ENCODE measurements at regions not wholly inside any gene's neighbourhood (a gene's known extent, or its start where the extent isn't known, plus 50 kb on each side); places are given as distances from the start of the nearest gene placed in this dataset.

DNA sequence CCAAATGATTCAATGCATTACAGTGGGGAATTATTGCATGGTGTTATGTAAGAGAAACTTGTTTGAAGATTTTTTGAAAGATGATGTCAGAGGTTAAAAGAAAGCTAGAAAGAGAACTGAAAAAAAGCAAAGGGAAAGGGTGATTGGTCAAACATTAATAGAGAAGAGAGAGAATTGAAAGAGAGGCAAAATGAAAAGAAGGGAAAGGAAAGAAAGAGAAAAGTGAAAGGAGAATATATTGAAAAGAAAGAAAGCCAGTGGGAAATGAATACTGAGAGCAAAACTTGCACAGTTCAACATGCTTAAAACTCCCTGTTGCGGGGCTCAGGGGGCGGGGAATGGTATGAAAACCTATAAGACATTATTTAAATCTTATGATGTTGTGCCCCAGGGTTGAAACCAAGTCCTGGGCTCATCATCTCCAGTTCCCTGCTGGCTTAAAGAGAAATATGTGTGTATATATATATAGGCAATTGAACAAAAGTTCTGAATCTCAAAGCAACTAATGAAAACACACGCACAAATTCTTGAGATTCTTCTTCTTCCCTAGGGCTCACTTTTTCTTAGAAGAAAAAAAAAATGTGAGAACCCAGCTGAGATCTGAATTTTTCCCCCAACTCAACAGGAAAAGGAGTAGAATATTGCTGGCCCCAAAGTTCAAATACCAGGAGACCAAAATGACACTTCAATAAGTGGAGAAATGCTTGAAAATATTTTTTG, 2045.9 kb upstream of the CELF4 start:
- H3K4me3 Mint-ChIP-seq, result no peak overlapping the region; the same call in 2 of the 3 replicates
- no peaks in the 10 kb centered on the region for H3K36me3 Mint-ChIP-seq (ENCODE audit: low read depth)
- ATAC-seq (no peak), DNase-seq (ENCODE audit: low spot score) (peak; percentile 55)
- H3K9me3 Mint-ChIP-seq, result no peaks in the 10 kb centered on the region
- Histone ChIP-seq H3K36me3 (ENCODE audit: insufficient read depth) (no peaks in the 10 kb centered on the region), H3F3A (replicated peaks; ENCODE audit: low read depth) (no peaks in the 10 kb centered on the region), H3K27me3 (ENCODE audit: insufficient read depth) (no peaks in the 10 kb centered on the region), H2AFZ (no peak overlapping the region), H3K4me3 (no peak overlapping the region), H3K4me1 (ENCODE audit: insufficient read depth) (peaks cover 51% of the 10 kb centered on the region), H4K20me1 (replicated peaks; ENCODE audit: insufficient read depth) (no peaks in the 10 kb centered on the region), H3K9me2 (ENCODE audit: insufficient read depth) (no peaks in the 10 kb centered on the region), H3K27ac (ENCODE audit: low read depth) (peak overlapping the region; percentile 75), H3K79me2 (replicated peaks; ENCODE audit: insufficient read depth) (no peaks in the 10 kb centered on the region), H3K4me2 (peak overlapping the region; percentile 44)
- H3K27me3 Mint-ChIP-seq (ENCODE audit: insufficient read depth, low read depth, poor library complexity), result peaks cover 6% of the 10 kb centered on the region
- H3K27ac Mint-ChIP-seq, result peak overlapping the region; percentile 33
- H3K4me1 Mint-ChIP-seq, result peaks cover 44% of the 10 kb centered on the region
- TF ChIP-seq EZH2 (IDR thresholded peaks at IDR 0.05; ENCODE audit: low read depth, unreplicated experiment), result no peak
- TF ChIP-seq, protein P1, sequence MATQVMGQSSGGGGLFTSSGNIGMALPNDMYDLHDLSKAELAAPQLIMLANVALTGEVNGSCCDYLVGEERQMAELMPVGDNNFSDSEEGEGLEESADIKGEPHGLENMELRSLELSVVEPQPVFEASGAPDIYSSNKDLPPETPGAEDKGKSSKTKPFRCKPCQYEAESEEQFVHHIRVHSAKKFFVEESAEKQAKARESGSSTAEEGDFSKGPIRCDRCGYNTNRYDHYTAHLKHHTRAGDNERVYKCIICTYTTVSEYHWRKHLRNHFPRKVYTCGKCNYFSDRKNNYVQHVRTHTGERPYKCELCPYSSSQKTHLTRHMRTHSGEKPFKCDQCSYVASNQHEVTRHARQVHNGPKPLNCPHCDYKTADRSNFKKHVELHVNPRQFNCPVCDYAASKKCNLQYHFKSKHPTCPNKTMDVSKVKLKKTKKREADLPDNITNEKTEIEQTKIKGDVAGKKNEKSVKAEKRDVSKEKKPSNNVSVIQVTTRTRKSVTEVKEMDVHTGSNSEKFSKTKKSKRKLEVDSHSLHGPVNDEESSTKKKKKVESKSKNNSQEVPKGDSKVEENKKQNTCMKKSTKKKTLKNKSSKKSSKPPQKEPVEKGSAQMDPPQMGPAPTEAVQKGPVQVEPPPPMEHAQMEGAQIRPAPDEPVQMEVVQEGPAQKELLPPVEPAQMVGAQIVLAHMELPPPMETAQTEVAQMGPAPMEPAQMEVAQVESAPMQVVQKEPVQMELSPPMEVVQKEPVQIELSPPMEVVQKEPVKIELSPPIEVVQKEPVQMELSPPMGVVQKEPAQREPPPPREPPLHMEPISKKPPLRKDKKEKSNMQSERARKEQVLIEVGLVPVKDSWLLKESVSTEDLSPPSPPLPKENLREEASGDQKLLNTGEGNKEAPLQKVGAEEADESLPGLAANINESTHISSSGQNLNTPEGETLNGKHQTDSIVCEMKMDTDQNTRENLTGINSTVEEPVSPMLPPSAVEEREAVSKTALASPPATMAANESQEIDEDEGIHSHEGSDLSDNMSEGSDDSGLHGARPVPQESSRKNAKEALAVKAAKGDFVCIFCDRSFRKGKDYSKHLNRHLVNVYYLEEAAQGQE (IDR thresholded peaks at IDR 0.05; ENCODE audit: unreplicated experiment), result no peak
- TF ChIP-seq, protein P2, sequence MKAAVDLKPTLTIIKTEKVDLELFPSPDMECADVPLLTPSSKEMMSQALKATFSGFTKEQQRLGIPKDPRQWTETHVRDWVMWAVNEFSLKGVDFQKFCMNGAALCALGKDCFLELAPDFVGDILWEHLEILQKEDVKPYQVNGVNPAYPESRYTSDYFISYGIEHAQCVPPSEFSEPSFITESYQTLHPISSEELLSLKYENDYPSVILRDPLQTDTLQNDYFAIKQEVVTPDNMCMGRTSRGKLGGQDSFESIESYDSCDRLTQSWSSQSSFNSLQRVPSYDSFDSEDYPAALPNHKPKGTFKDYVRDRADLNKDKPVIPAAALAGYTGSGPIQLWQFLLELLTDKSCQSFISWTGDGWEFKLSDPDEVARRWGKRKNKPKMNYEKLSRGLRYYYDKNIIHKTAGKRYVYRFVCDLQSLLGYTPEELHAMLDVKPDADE (IDR thresholded peaks at IDR 0.05), result no peak

DNA sequence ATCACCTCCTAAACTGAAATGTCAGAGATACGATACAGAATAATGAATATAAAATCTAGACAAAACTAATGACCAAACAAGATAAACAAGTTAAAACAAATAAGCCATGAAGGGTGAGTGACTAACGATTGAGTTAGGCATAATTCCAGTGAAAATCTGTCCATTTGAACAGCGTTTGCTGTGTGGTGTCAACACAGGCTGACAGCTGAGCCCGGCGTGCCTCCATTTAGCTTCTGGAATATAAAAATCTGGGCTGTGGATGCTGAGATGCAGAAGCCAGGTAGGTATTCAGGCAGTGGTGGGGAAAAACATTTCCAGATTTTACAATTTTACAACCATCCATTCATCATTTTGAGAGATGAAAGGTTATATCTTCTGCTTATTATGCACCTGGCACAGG, 2041.4 kb upstream of the CELF4 start:
- no peak overlapping the region for H2AFZ ChIP-seq
- no peaks in the 10 kb centered on the region for H3K36me3 ChIP-seq (ENCODE audit: insufficient read depth)
- H3K4me1 Mint-ChIP-seq, result peaks cover 40% of the 10 kb centered on the region
- no peaks in the 10 kb centered on the region for H3K9me2 ChIP-seq (ENCODE audit: insufficient read depth)
- DNase-seq (ENCODE audit: low spot score) (no peak), ATAC-seq (no peak)
- peak overlapping the region; percentile 60 for H3K4me2 ChIP-seq
- H3K36me3 Mint-ChIP-seq (ENCODE audit: low read depth), result no peaks in the 10 kb centered on the region
- no peaks in the 10 kb centered on the region for H3K79me2 ChIP-seq (replicated peaks; ENCODE audit: insufficient read depth)
- H3K27me3 ChIP-seq (ENCODE audit: insufficient read depth), result no peaks in the 10 kb centered on the region
- no peaks in the 10 kb centered on the region for H3F3A ChIP-seq (replicated peaks; ENCODE audit: low read depth)
- no peak overlapping the region for H3K4me3 Mint-ChIP-seq
- 0 out of 2 replicates have a peak overlapping the region, but pooled peaks have one; percentile 56 for H3K27ac ChIP-seq (ENCODE audit: low read depth)
- H3K4me1 ChIP-seq (ENCODE audit: insufficient read depth), result peaks cover 54% of the 10 kb centered on the region
- no peak overlapping the region for H3K4me3 ChIP-seq
- no peaks in the 10 kb centered on the region for H3K27me3 Mint-ChIP-seq (ENCODE audit: insufficient read depth, low read depth, poor library complexity)
- H3K27ac Mint-ChIP-seq, result no peak overlapping the region
- H3K9me3 Mint-ChIP-seq, result no peaks in the 10 kb centered on the region
- no peaks in the 10 kb centered on the region for H4K20me1 ChIP-seq (replicated peaks; ENCODE audit: insufficient read depth)
- TF ChIP-seq STAT1 (IDR thresholded peaks at IDR 0.05; ENCODE audit: unreplicated experiment) (no peak), JUNB (IDR thresholded peaks at IDR 0.05; ENCODE audit: unreplicated experiment) (no peak), ZNF114 (CRISPR knock-in tag; IDR thresholded peaks at IDR 0.05) (no peak), ZNF331 (CRISPR knock-in tag; IDR thresholded peaks at IDR 0.05; ENCODE audit: low read depth) (no peak), POLR2AphosphoS5 (IDR thresholded peaks at IDR 0.05; ENCODE audit: low read depth) (no peak), NANOG (IDR thresholded peaks at IDR 0.05; ENCODE audit: borderline replicate concordance) (no peak), CREB1 (CRISPR knock-in tag; IDR thresholded peaks at IDR 0.05; ENCODE audit: low read depth) (no peak)
- TF ChIP-seq, protein P3, sequence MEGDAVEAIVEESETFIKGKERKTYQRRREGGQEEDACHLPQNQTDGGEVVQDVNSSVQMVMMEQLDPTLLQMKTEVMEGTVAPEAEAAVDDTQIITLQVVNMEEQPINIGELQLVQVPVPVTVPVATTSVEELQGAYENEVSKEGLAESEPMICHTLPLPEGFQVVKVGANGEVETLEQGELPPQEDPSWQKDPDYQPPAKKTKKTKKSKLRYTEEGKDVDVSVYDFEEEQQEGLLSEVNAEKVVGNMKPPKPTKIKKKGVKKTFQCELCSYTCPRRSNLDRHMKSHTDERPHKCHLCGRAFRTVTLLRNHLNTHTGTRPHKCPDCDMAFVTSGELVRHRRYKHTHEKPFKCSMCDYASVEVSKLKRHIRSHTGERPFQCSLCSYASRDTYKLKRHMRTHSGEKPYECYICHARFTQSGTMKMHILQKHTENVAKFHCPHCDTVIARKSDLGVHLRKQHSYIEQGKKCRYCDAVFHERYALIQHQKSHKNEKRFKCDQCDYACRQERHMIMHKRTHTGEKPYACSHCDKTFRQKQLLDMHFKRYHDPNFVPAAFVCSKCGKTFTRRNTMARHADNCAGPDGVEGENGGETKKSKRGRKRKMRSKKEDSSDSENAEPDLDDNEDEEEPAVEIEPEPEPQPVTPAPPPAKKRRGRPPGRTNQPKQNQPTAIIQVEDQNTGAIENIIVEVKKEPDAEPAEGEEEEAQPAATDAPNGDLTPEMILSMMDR (conservative IDR thresholded peaks at IDR 0.05; ENCODE audit: low read depth in 2 of 2), result no peak
- TF ChIP-seq, protein P2 (IDR thresholded peaks at IDR 0.05), result no peak
- TF ChIP-seq, protein P1 (IDR thresholded peaks at IDR 0.05; ENCODE audit: unreplicated experiment), result no peak

Measured in GM23338 (cell line).